ENCODE measurements at regions not wholly inside any gene's neighbourhood (a gene's known extent, or its start where the extent isn't known, plus 50 kb on each side); places are given as distances from the start of the nearest gene placed in this dataset.
"Not testable (repeated sequence)": the region's sequence is repeated elsewhere in the genome, so short reads cannot be mapped to it uniquely, and the experiment has no call there.

GRCh38 chr18:78784861-78785260, 194.8 kb upstream of the SALL3 start:
- no peak for DNase-seq

- no peak for DNase-seq
Measured at GRCh38 chr18:78785706-78786105, 193.9 kb upstream of the SALL3 start.

GRCh38 chr18:78786776-78787175, 192.8 kb upstream of the SALL3 start:
- DNase-seq, result no peak

GRCh38 chr18:78787751-78788150, 191.9 kb upstream of the SALL3 start:
- DNase-seq, result no peak

GRCh38 chr18:78788161-78788560, 191.5 kb upstream of the SALL3 start:
- no peak for DNase-seq

GRCh38 chr18:78789850-78790249, 189.8 kb upstream of the SALL3 start:
- DNase-seq, result no peak

GRCh38 chr18:78790511-78790910, 189.1 kb upstream of the SALL3 start:
- DNase-seq, result no peak

- no peak for DNase-seq
Measured at GRCh38 chr18:78790960-78791359, 188.7 kb upstream of the SALL3 start.

- no peak for DNase-seq
Measured at GRCh38 chr18:78792094-78792493, 187.5 kb upstream of the SALL3 start.

- DNase-seq, result no peak
Measured at GRCh38 chr18:78792736-78793135, 186.9 kb upstream of the SALL3 start.

- no peak for DNase-seq
Measured at GRCh38 chr18:78793313-78794070, 186.1 kb upstream of the SALL3 start.

- DNase-seq, result no peak
Measured at GRCh38 chr18:78794071-78794430, 185.6 kb upstream of the SALL3 start.

GRCh38 chr18:78796693-78797455, 182.7 kb upstream of the SALL3 start:
- DNase-seq, result no peak

- no peak for DNase-seq
Measured at GRCh38 chr18:78797499-78797898, 182.1 kb upstream of the SALL3 start.

GRCh38 chr18:78798402-78799175, 181.0 kb upstream of the SALL3 start:
- no peak for DNase-seq

- DNase-seq, result no peak
Measured at GRCh38 chr18:78799382-78800089, 180.1 kb upstream of the SALL3 start.

- not testable (repeated sequence) for DNase-seq
Measured at GRCh38 chr18:78800102-78800851, 179.3 kb upstream of the SALL3 start.

- DNase-seq, result no peak
Measured at GRCh38 chr18:78801011-78801410, 178.6 kb upstream of the SALL3 start.

GRCh38 chr18:78803104-78803503, 176.5 kb upstream of the SALL3 start:
- DNase-seq, result no peak

- DNase-seq, result no peak
Measured at GRCh38 chr18:78804206-78805030, 175.2 kb upstream of the SALL3 start.

GRCh38 chr18:78805840-78806239, 173.8 kb upstream of the SALL3 start:
- DNase-seq, result no peak
